Panc1 (cell line): ENCODE measurements at regions not wholly inside any gene's neighbourhood (a gene's known extent, or its start where the extent isn't known, plus 50 kb on each side); places are given as distances from the start of the nearest gene placed in this dataset.

Experiments
- CTCF ChIP-seq: fragments of 450-650 bp; IDR thresholded peaks from 2 replicates; pipeline ENCODE4 v1.5.1; 2017; ENCODE audit warnings: mild to moderate bottlenecking
- SIN3A ChIP-seq: IDR thresholded peaks from 2 replicates; pipeline ENCODE4 v1.6.1; 2012; ENCODE audit warnings: low read depth, mild to moderate bottlenecking, low read length, moderate library complexity, borderline replicate concordance; ENCODE audit not compliant: insufficient read depth

- no peak for TF ChIP-seq CTCF
- no peak for TF ChIP-seq SIN3A
These were observed 732.4 kb downstream of the AACS start for GRCh38 chr12:125797421-125798175.
